GM18511 (cell line): ENCODE measurements at regions not wholly inside any gene's neighbourhood (a gene's known extent, or its start where the extent isn't known, plus 50 kb on each side); places are given as distances from the start of the nearest gene placed in this dataset.
"Not testable (repeated sequence)": the region's sequence is repeated elsewhere in the genome, so short reads cannot be mapped to it uniquely, and the experiment has no call there.

Source experiments
- ATAC-seq: cut with Tn5 transposase; IDR thresholded peaks from one replicate; pipeline ENCODE4 v1.9.1; 2021; ENCODE audit warnings: mild to moderate bottlenecking, moderate library complexity; ENCODE audit not compliant: unreplicated experiment

GRCh38 chr16:64269756-64270155, 852.1 kb downstream of the CDH11 start:
- no peak for ATAC-seq

- ATAC-seq: no peak
These were observed 856.1 kb downstream of the CDH11 start for GRCh38 chr16:64265756-64266155.

GRCh38 chr16:64260631-64261401, 861.0 kb downstream of the CDH11 start:
- not testable (repeated sequence) for ATAC-seq

- ATAC-seq: no peak
These were observed 867.2 kb downstream of the CDH11 start for GRCh38 chr16:64254443-64255367.

GRCh38 chr16:64253525-64253924, 868.3 kb downstream of the CDH11 start:
- no peak for ATAC-seq

- no peak for ATAC-seq
These were observed 868.8 kb downstream of the CDH11 start for GRCh38 chr16:64253096-64253495.

GRCh38 chr16:64251742-64252141, 870.1 kb downstream of the CDH11 start:
- no peak for ATAC-seq

GRCh38 chr16:64250866-64251265, 871.0 kb downstream of the CDH11 start:
- no peak for ATAC-seq

- ATAC-seq: no peak
These were observed 879.4 kb downstream of the CDH11 start for GRCh38 chr16:64242492-64242891.

- no peak for ATAC-seq
These were observed 881.3 kb downstream of the CDH11 start for GRCh38 chr16:64240586-64240985.

- no peak for ATAC-seq
These were observed 883.3 kb downstream of the CDH11 start for GRCh38 chr16:64238571-64238970.

- ATAC-seq: no peak
These were observed 885.5 kb downstream of the CDH11 start for GRCh38 chr16:64236316-64236715.

- ATAC-seq: no peak
These were observed 887.7 kb downstream of the CDH11 start for GRCh38 chr16:64234200-64234599.

- no peak for ATAC-seq
These were observed 896.2 kb downstream of the CDH11 start for GRCh38 chr16:64225696-64226095.

- no peak for ATAC-seq
These were observed 896.8 kb downstream of the CDH11 start for GRCh38 chr16:64225036-64225435.

- ATAC-seq: no peak
These were observed 903.9 kb downstream of the CDH11 start for GRCh38 chr16:64217789-64218535.

- no peak for ATAC-seq
These were observed 906.1 kb downstream of the CDH11 start for GRCh38 chr16:64215730-64216129.

GRCh38 chr16:64211331-64211730, 910.5 kb downstream of the CDH11 start:
- no peak for ATAC-seq

GRCh38 chr16:64206862-64207261, 915.0 kb downstream of the CDH11 start:
- no peak for ATAC-seq

- ATAC-seq: no peak
These were observed 918.7 kb downstream of the CDH11 start for GRCh38 chr16:64203126-64203525.

- no peak for ATAC-seq
These were observed 919.3 kb downstream of the CDH11 start for GRCh38 chr16:64202571-64202970.
